ENCODE measurements at regions not wholly inside any gene's neighbourhood (a gene's known extent, or its start where the extent isn't known, plus 50 kb on each side); places are given as distances from the start of the nearest gene placed in this dataset.

DNA sequence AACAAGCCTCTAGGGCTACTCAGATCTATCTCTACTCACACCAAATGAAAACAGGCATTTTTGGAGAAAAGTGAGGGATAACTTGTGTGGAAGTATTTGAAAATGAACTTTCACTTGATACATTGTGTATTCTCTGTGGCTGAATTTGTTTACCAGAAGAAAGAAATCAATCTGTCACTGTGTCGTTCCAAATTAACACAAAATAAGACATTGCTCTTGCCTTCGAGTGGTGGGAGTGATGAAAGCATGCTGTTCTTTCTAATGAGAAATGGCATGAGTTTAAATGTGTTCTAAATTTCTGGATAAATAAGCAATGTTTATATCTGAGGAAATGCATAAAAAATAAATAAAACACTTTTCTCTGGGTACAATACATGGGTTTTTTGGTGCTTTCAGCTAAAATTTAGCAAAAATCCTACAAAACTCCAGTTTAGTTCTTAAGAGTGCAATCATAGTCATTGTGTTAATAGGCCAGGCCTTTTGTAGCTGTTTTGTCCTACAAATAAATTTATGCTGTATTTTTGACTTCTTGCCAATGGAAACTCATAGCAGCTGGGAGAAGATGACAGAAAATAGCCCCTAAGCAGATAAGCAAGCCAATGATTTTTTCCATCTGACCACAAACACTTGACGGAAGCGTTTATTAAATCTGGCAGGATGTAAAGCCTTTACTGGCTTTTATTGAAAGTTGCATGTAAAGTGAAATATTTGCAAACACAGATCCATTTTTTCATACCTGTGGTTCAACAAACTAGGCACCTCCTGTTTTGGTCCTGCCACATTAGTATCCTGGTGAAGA, 1064.1 kb upstream of the GHITM start:
- TF ChIP-seq, protein P1, sequence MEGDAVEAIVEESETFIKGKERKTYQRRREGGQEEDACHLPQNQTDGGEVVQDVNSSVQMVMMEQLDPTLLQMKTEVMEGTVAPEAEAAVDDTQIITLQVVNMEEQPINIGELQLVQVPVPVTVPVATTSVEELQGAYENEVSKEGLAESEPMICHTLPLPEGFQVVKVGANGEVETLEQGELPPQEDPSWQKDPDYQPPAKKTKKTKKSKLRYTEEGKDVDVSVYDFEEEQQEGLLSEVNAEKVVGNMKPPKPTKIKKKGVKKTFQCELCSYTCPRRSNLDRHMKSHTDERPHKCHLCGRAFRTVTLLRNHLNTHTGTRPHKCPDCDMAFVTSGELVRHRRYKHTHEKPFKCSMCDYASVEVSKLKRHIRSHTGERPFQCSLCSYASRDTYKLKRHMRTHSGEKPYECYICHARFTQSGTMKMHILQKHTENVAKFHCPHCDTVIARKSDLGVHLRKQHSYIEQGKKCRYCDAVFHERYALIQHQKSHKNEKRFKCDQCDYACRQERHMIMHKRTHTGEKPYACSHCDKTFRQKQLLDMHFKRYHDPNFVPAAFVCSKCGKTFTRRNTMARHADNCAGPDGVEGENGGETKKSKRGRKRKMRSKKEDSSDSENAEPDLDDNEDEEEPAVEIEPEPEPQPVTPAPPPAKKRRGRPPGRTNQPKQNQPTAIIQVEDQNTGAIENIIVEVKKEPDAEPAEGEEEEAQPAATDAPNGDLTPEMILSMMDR (IDR thresholded peaks at IDR 0.05; ENCODE audit: low read depth, low read length): no peak
- no peak for TF ChIP-seq EZH2phosphoT487 (IDR thresholded peaks at IDR 0.05; ENCODE audit: low read depth)
